ENCODE measurements at regions not wholly inside any gene's neighbourhood (a gene's known extent, or its start where the extent isn't known, plus 50 kb on each side); places are given as distances from the start of the nearest gene placed in this dataset.
A peak's percentile ranks its signal among the peaks of the same experiment; 100 is the strongest.
"Not testable (repeated sequence)": the region's sequence is repeated elsewhere in the genome, so short reads cannot be mapped to it uniquely, and the experiment has no call there.

DNA sequence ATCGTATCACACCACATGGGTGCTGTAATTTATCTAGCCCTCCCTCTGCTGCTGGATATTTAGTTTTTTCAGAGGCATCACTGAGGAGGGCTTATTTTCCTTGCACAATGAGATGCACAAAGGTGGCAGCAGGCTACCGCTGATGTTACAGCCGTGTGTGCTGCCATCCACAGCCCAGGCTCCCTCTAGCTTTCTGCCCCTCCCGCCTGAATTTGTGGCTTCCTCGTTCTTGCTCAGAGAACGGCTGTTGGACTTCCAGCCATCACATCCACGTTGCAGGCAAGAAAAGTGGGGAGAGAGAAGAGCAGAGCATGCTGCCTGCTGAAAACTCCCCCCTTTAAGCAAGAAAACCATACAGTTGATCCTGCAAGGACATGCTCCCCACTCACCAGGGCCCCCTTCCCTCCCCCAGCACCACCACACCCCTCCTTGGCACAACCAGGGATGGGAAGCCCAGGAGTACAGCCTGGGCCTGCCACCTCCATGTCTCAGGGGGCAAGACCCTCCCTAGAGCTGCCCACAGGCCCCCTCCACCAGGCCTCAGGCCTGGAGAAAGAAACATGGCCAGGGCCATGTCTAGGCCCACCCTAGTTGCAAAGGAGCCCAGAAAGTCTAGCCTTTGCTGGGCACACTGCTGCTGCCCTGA is 102.6 kb downstream of the MRPL14 start:
- H3K4me3 ChIP-seq (ENCODE audit: low read length in 3 of 3) = no peak overlapping the region
- H3K27ac ChIP-seq (ENCODE audit: low read depth, low read length) = no peak overlapping the region
- H3K9ac ChIP-seq (ENCODE audit: low read depth in 1 of 3, low read length in 3 of 3) = no peak overlapping the region
- H3K36me3 ChIP-seq (ENCODE audit: control insufficient read depth in 3 of 3, insufficient read depth in 3 of 3, low read length in 3 of 3) = no peaks in the 10 kb centered on the region
- no peaks in the 10 kb centered on the region for H3K9me3 ChIP-seq (ENCODE audit: control insufficient read depth in 3 of 3, low read length in 3 of 3)
- no peaks in the 10 kb centered on the region for H3K27me3 ChIP-seq (ENCODE audit: control insufficient read depth in 3 of 3, insufficient read depth in 3 of 3, low read length in 3 of 3)
- peaks cover 4 to 15% (median 11%) of the 10 kb centered on the region in 3 donors for H3K4me1 ChIP-seq (ENCODE audit: control insufficient read depth in 3 of 3, insufficient read depth in 3 of 3, low read length in 3 of 3)

DNA sequence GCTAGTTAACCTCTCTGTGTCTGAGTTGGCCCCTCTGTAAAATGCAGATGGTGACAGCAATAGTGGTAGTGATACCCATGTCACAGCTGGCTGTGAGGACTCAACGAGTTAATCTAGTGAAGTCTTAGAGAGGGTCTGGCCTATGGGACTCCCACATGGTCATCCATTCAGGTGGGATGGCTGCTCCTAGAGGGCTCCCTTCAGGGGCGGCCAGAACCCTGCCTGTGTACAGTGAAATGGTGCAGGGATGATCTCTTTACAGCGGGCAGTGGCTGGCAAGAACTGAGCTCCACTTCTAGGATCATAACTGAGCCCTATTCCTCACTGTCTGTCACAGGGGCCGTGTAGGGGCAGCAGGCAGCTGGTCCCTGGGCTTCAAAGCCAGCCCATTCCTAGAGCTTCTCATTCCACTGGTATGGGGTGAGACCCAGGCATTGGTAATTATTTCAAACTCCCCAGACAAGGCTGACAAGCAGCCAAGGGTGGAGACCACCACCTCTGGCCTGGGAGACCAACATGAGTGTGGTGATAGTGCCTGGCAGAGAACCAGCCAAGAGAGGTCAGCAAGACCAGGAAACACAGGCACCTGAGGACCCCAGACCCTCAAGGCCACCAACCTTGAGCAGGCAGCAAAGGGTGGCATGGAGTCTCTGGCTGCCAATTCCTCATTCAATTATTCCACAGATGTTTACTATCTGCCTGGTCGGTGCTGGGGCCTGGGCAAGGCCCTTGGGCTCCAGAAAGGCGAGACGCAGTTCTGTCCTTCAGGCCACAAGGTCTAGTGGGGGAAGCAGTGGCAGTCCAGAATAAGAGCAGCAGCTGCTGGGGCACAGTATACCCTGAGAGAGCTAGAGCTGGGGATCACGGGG is 103.4 kb downstream of the MRPL14 start:
- Histone ChIP-seq H3K4me1 (ENCODE audit: control insufficient read depth in 3 of 3, insufficient read depth in 3 of 3, low read length in 3 of 3) (peaks cover 3 to 13% (median 8%) of the 10 kb centered on the region in 3 donors), H3K27ac (ENCODE audit: low read depth, low read length) (no peak overlapping the region), H3K27me3 (ENCODE audit: control insufficient read depth in 3 of 3, insufficient read depth in 3 of 3, low read length in 3 of 3) (no peaks in the 10 kb centered on the region), H3K4me3 (ENCODE audit: low read length in 3 of 3) (no peak overlapping the region), H3K36me3 (ENCODE audit: control insufficient read depth in 3 of 3, insufficient read depth in 3 of 3, low read length in 3 of 3) (no peaks in the 10 kb centered on the region), H3K9me3 (ENCODE audit: control insufficient read depth in 3 of 3, low read length in 3 of 3) (no peaks in the 10 kb centered on the region), H3K9ac (ENCODE audit: low read depth in 1 of 3, low read length in 3 of 3) (peak overlapping the region in 2 of 3 donors; percentile 10 to 33)

DNA sequence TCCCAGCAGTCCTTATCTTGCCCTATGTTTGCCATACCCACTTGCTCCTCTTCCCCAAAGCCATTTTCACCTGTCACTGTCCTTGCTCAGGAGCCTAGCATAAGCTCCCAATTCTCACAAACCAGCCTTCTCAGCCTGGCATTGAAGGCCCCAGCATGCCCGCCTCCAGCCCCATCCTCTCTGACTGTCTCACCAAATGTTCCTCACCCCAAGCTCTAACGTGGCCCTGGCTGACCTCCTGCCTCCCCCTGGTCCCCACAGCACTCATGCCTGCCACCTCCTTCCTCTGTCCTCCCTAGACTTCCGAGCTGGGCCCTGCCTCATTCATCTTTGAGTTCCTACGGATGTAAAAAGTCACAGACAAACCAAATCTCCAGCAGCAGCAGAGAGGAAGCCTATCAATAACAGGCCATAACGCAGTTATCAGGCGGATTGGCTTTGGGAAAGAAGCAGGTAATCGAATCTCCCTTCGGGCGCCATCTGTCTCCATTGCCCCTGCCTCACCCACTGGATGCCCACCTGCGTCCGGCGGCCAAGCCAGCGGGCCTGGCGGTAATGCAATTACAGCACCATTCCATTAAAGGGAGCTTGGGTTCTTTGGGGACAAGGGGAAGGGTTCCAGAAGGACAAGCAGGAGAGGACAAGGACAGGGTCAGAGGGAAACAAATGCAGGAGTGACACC is 104.4 kb downstream of the MRPL14 start:
- H3K9ac ChIP-seq (ENCODE audit: low read depth in 1 of 3, low read length in 3 of 3) = no peak overlapping the region
- no peaks in the 10 kb centered on the region for H3K9me3 ChIP-seq (ENCODE audit: control insufficient read depth in 3 of 3, low read length in 3 of 3)
- H3K27me3 ChIP-seq (ENCODE audit: control insufficient read depth in 3 of 3, insufficient read depth in 3 of 3, low read length in 3 of 3) = no peaks in the 10 kb centered on the region
- peaks cover 0 to 7% (median 6%) of the 10 kb centered on the region in 3 donors for H3K4me1 ChIP-seq (ENCODE audit: control insufficient read depth in 3 of 3, insufficient read depth in 3 of 3, low read length in 3 of 3)
- H3K36me3 ChIP-seq (ENCODE audit: control insufficient read depth in 3 of 3, insufficient read depth in 3 of 3, low read length in 3 of 3) = no peaks in the 10 kb centered on the region
- no peak overlapping the region for H3K27ac ChIP-seq (ENCODE audit: low read depth, low read length)
- H3K4me3 ChIP-seq (ENCODE audit: low read length in 3 of 3) = no peak overlapping the region

DNA sequence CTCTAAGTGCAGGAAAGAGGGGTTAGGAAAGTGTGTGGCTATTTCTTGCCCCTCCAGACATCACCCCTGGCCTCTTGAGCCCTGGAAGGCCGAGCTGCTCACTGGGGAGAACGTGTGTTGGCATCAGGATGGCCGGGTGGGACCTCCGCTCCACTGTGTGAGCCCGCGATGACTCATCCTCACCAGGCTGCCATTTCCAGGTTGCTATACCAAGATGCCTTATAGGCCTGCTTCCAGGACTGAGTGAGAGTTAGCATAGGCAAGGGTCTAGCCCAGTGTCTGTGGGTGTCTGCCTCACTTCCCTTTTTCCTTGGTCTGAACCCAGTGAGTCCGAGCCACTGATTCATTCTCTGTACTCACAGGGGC is 105.0 kb downstream of the MRPL14 start:
- no peak overlapping the region for H3K9ac ChIP-seq (ENCODE audit: low read depth in 1 of 3, low read length in 3 of 3)
- peaks cover 0 to 7% (median 6%) of the 10 kb centered on the region in 3 donors for H3K4me1 ChIP-seq (ENCODE audit: control insufficient read depth in 3 of 3, insufficient read depth in 3 of 3, low read length in 3 of 3)
- H3K27ac ChIP-seq (ENCODE audit: low read depth, low read length) = no peak overlapping the region
- H3K9me3 ChIP-seq (ENCODE audit: control insufficient read depth in 3 of 3, low read length in 3 of 3) = no peaks in the 10 kb centered on the region
- no peaks in the 10 kb centered on the region for H3K27me3 ChIP-seq (ENCODE audit: control insufficient read depth in 3 of 3, insufficient read depth in 3 of 3, low read length in 3 of 3)
- no peak overlapping the region for H3K4me3 ChIP-seq (ENCODE audit: low read length in 3 of 3)
- H3K36me3 ChIP-seq (ENCODE audit: control insufficient read depth in 3 of 3, insufficient read depth in 3 of 3, low read length in 3 of 3) = no peaks in the 10 kb centered on the region

DNA sequence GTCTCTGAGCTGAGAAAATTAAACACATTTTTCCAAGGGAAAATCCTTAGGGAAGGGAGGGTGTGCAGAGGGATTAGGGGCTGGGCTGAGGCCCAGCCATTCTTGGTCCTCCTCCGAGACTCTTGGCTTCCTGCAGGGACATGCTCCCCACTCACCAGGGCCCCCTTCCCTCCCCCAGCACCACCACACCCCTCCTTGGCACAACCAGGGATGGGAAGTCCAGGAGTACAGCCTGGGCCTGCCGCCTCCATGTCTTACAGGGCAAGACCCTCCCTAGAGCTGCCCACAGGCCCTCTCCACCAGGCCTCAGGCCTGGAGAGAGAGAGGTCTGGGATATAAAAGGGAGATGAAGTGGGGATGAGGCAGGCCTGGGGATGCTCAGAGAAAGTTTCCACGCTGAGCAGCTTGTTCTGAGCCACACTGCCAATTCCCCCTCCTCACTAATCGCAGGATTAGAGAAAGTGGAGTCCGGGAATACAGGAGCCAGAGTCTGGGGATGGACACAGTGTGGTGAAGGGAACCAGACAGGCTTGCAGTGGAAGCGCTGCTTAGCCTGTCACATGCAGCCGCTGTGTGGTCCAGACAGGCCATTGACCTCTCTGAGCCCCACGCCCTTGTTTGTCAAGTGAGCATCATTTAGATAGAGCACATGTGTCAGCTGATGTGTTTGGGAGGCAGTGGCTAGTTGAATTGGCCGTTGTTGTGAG is 105.5 kb downstream of the MRPL14 start:
- H3K9me3 ChIP-seq (ENCODE audit: control insufficient read depth in 3 of 3, low read length in 3 of 3) = no peaks in the 10 kb centered on the region
- no peak overlapping the region for H3K9ac ChIP-seq (ENCODE audit: low read depth in 1 of 3, low read length in 3 of 3)
- H3K4me1 ChIP-seq (ENCODE audit: control insufficient read depth in 3 of 3, insufficient read depth in 3 of 3, low read length in 3 of 3) = peaks cover 0 to 7% (median 6%) of the 10 kb centered on the region in 3 donors
- no peak overlapping the region for H3K4me3 ChIP-seq (ENCODE audit: low read length in 3 of 3)
- no peak overlapping the region for H3K27ac ChIP-seq (ENCODE audit: low read depth, low read length)
- no peaks in the 10 kb centered on the region for H3K27me3 ChIP-seq (ENCODE audit: control insufficient read depth in 3 of 3, insufficient read depth in 3 of 3, low read length in 3 of 3)
- H3K36me3 ChIP-seq (ENCODE audit: control insufficient read depth in 3 of 3, insufficient read depth in 3 of 3, low read length in 3 of 3) = no peaks in the 10 kb centered on the region

DNA sequence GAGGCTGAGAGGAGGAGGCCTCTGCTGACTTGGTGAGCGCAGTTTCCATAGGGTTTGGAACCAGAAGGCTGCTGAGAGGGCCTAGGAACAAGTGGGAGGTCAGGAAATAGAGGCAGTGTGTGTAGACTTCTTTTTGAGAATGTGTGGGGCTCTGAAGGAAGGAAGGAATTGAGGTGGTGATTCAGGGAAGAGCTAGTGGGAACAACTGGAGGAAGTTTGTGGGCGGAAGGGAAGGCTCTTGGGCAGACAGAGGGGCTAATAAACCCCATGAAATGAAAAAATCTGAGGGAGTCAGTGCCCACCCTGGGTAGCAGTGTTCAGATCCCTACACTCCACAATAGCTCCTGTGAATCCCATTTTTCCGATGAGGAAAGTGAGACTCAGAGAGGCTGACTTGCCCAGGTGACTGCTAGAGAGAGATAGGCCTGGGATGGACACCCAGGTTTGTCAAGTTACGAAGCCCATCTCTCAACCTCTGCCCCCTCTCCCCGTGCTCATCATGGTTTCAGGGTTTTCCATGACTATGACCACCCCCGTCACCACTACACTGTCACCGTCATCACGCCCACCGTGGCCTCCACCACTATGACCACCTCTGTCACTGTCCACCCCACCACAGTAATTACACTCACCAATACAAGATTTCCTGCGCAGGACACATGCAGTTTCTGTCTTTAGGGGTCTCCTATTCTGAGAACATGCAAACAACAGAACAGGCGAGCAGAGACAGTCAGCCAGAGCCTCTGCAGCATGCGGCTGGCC is 106.4 kb downstream of the MRPL14 start:
- Histone ChIP-seq H3K4me3 (ENCODE audit: low read length in 3 of 3) (no peak overlapping the region), H3K27me3 (ENCODE audit: control insufficient read depth in 3 of 3, insufficient read depth in 3 of 3, low read length in 3 of 3) (no peaks in the 10 kb centered on the region), H3K9ac (ENCODE audit: low read depth in 1 of 3, low read length in 3 of 3) (no peak overlapping the region), H3K27ac (ENCODE audit: low read depth, low read length) (no peak overlapping the region), H3K4me1 (ENCODE audit: control insufficient read depth in 3 of 3, insufficient read depth in 3 of 3, low read length in 3 of 3) (peaks cover 0 to 7% (median 6%) of the 10 kb centered on the region in 3 donors), H3K9me3 (ENCODE audit: control insufficient read depth in 3 of 3, low read length in 3 of 3) (no peaks in the 10 kb centered on the region), H3K36me3 (ENCODE audit: control insufficient read depth in 3 of 3, insufficient read depth in 3 of 3, low read length in 3 of 3) (no peaks in the 10 kb centered on the region)

DNA sequence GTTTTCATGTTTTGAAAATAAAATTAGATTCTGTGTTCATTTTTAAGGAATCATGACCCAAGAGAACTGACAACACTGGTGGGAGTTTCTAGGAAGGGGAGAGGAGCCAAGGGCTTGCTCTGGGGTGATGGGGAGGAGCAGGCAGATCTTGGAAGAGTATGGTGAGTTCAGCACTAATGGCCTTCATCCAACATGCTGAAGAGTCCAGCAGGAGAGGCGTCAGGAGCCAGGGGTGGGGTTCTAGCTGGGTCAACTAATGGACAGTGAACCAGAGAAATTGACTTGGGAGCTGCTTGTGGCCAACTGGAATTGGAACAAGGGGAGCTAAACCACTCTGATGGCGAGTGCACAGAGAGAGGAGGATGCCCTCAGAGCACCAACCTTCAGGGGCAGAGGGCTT is 107.1 kb downstream of the MRPL14 start:
- Histone ChIP-seq H3K36me3 (ENCODE audit: control insufficient read depth in 3 of 3, insufficient read depth in 3 of 3, low read length in 3 of 3) (no peaks in the 10 kb centered on the region), H3K9me3 (ENCODE audit: control insufficient read depth in 3 of 3, low read length in 3 of 3) (no peaks in the 10 kb centered on the region), H3K4me1 (ENCODE audit: control insufficient read depth in 3 of 3, insufficient read depth in 3 of 3, low read length in 3 of 3) (peaks cover 0 to 7% (median 6%) of the 10 kb centered on the region in 3 donors), H3K27ac (ENCODE audit: low read depth, low read length) (no peak overlapping the region), H3K4me3 (ENCODE audit: low read length in 3 of 3) (no peak overlapping the region), H3K27me3 (ENCODE audit: control insufficient read depth in 3 of 3, insufficient read depth in 3 of 3, low read length in 3 of 3) (no peaks in the 10 kb centered on the region), H3K9ac (ENCODE audit: low read depth in 1 of 3, low read length in 3 of 3) (no peak overlapping the region)

DNA sequence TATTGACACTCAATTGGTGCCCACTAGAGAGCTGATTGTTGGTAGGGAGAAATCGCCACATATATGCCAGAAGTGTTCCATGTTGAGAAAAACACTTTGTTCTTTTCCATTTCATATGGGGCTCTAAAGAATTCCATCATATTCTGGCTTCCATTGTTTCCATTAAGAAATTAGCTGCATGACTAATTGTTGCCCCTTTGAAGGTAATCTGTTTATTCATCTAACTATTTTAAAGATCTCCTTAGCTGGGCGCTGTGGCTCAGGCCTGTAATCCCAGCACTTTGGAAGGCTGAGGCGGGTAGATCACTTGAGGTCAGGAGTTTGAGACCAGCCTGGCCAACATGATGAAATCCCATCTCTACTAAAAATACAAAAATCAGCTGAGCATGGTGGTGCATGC is 109.9 kb downstream of the MRPL14 start:
- H3K4me3 ChIP-seq (ENCODE audit: low read length in 3 of 3); H3K27ac ChIP-seq (ENCODE audit: low read depth, low read length); H3K9ac ChIP-seq (ENCODE audit: low read depth in 1 of 3, low read length in 3 of 3); H3K36me3 ChIP-seq (ENCODE audit: control insufficient read depth in 3 of 3, insufficient read depth in 3 of 3, low read length in 3 of 3); H3K27me3 ChIP-seq (ENCODE audit: control insufficient read depth in 3 of 3, insufficient read depth in 3 of 3, low read length in 3 of 3); H3K4me1 ChIP-seq (ENCODE audit: control insufficient read depth in 3 of 3, insufficient read depth in 3 of 3, low read length in 3 of 3); H3K9me3 ChIP-seq (ENCODE audit: control insufficient read depth in 3 of 3, low read length in 3 of 3): not testable (repeated sequence)

DNA sequence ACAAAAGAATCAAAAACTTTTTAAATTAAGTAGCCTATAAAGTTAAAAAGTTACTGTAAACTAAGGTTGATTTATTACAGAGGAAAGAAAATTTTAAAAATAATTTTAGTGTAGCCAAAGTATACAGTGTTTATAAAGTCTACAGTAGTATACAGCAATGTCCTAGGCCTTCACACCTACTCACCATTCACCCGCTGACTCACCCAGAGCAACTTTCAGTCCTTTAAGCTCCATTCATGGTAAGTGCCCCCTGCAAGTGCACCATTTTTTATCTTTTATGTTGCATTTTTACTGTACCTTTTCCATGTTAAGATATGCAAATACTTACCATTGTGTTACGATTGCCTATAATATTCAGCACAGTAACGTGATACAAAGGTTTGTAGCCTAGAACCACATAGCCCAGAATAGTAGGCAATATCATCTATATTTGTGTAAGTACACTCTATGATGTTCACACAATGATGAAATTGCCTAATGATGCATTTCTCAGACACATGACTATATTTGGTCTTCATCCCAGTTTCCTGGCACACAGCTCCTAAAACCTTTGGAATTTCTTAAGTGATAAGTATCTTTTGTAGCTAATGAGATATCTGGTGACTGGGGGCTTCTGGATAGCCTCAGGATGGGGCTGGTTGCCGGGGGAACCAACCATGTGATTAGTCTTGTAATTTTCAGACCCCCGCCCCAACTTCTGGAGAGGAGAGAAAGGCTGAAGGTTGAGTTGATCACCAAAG is 111.0 kb downstream of the MRPL14 start:
- Histone ChIP-seq H3K27me3 (ENCODE audit: control insufficient read depth in 3 of 3, insufficient read depth in 3 of 3, low read length in 3 of 3) (no peaks in the 10 kb centered on the region), H3K27ac (ENCODE audit: low read depth, low read length) (no peak overlapping the region), H3K36me3 (ENCODE audit: control insufficient read depth in 3 of 3, insufficient read depth in 3 of 3, low read length in 3 of 3) (no peaks in the 10 kb centered on the region), H3K4me1 (ENCODE audit: control insufficient read depth in 3 of 3, insufficient read depth in 3 of 3, low read length in 3 of 3) (peaks cover 7 to 15% (median 9%) of the 10 kb centered on the region in 3 donors), H3K9me3 (ENCODE audit: control insufficient read depth in 3 of 3, low read length in 3 of 3) (no peaks in the 10 kb centered on the region), H3K9ac (ENCODE audit: low read depth in 1 of 3, low read length in 3 of 3) (no peak overlapping the region), H3K4me3 (ENCODE audit: low read length in 3 of 3) (no peak overlapping the region)
